ENCODE measurements at regions not wholly inside any gene's neighbourhood (a gene's known extent, or its start where the extent isn't known, plus 50 kb on each side); places are given as distances from the start of the nearest gene placed in this dataset.

- TF ChIP-seq CTCF (conservative IDR thresholded peaks at IDR 0.05) (no peak), ZFX (IDR thresholded peaks at IDR 0.05) (no peak)
These were observed 188.8 kb upstream of the TBX18 start for GRCh38 chr6:84953111-84953755.

Measured in C4-2B (cell line).